ENCODE measurements at regions not wholly inside any gene's neighbourhood (a gene's known extent, or its start where the extent isn't known, plus 50 kb on each side); places are given as distances from the start of the nearest gene placed in this dataset.

- no peak for TF ChIP-seq CEBPB (IDR thresholded peaks at IDR 0.05)
- no peak for TF ChIP-seq TEAD4 (IDR thresholded peaks at IDR 0.05)
- TF ChIP-seq NFIC (IDR thresholded peaks at IDR 0.05) = no peak
- no peak for TF ChIP-seq TAF1 (IDR thresholded peaks at IDR 0.05; ENCODE audit: low read depth)
Observed at GRCh38 chr6:145289573-145289972, 445.7 kb downstream of the EPM2A start.
